OCI-LY1 (cell line): ENCODE measurements at regions not wholly inside any gene's neighbourhood (a gene's known extent, or its start where the extent isn't known, plus 50 kb on each side); places are given as distances from the start of the nearest gene placed in this dataset.

Experiments
- EZH2 ChIP-seq: fragments of 200-600 bp; sonication (generic), shearing (Covaris generic); IDR thresholded peaks from 2 replicates; pipeline ENCODE4 v1.8.0; 2017; ENCODE audit warnings: borderline replicate concordance, mixed run types, mild to moderate bottlenecking, antibody characterized with exemption, low read length, moderate library complexity, mixed read lengths
- TF ChIP-seq, protein P1 (sequence below): fragments of 200-600 bp; sonication (generic), shearing (Covaris generic); IDR thresholded peaks from 2 replicates; pipeline ENCODE4 v1.5.1; 2017; ENCODE audit warnings: mild to moderate bottlenecking, antibody characterized with exemption, low read length, moderate library complexity, mixed read lengths

DNA sequence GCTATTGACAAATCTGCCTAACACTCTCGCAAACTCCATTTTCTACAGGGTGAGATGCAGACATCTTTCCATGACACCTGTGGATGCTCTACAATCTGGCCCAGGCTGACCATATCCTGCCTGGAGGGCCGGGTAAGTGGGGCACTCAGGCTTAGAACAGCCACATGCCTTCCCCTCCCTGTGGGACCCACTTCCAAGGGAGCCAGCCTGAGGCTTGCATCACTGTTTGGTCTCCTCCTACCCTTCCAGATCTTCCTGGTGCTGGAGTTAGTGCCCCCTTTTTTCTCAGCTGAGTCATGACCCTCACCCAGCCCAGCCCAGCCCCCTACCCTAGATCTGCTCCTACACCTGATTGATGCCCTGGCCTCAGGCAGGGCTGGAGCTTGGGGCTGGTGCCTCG lies 62.0 kb upstream of the KCNK12 start:
- TF ChIP-seq, protein P1, sequence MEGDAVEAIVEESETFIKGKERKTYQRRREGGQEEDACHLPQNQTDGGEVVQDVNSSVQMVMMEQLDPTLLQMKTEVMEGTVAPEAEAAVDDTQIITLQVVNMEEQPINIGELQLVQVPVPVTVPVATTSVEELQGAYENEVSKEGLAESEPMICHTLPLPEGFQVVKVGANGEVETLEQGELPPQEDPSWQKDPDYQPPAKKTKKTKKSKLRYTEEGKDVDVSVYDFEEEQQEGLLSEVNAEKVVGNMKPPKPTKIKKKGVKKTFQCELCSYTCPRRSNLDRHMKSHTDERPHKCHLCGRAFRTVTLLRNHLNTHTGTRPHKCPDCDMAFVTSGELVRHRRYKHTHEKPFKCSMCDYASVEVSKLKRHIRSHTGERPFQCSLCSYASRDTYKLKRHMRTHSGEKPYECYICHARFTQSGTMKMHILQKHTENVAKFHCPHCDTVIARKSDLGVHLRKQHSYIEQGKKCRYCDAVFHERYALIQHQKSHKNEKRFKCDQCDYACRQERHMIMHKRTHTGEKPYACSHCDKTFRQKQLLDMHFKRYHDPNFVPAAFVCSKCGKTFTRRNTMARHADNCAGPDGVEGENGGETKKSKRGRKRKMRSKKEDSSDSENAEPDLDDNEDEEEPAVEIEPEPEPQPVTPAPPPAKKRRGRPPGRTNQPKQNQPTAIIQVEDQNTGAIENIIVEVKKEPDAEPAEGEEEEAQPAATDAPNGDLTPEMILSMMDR, result no peak
- TF ChIP-seq EZH2, result no peak
